Prostate gland (tissue), 2 donors: ENCODE measurements at regions not wholly inside any gene's neighbourhood (a gene's known extent, or its start where the extent isn't known, plus 50 kb on each side); places are given as distances from the start of the nearest gene placed in this dataset.

ENCODE experiments used
- DNase-seq: peaks from one replicate; pipeline ENCODE4 v3.0.0-alpha.2; 2019; ENCODE audit warnings: low spot score
- H3K27ac ChIP-seq, 2 donors: fragments of 200-600 bp; sonication (generic); 2 replicates each; pipeline ENCODE4 v1.5.1; 2017 to 2019
- H3K27me3 ChIP-seq: fragments of 200-600 bp; sonication (generic); replicated peaks from 2 replicates; pipeline ENCODE4 v1.5.1; 2019; ENCODE audit not compliant: insufficient read depth
- H3K36me3 ChIP-seq, 2 donors: fragments of 200-600 bp; sonication (generic); 1 replicate in 1 of 2; 2 replicates in 1 of 2; pipeline versions ENCODE4 v1.5.1 to v1.8.1; 2017 to 2019
- H3K4me1 ChIP-seq: fragments of 200-600 bp; sonication (generic); replicated peaks from 2 replicates; pipeline ENCODE4 v1.5.1; 2019
- H3K4me3 ChIP-seq, 2 donors: fragments of 200-600 bp; sonication (generic); 2 replicates each; pipeline ENCODE4 v1.5.1; 2017 to 2019
- H3K9me3 ChIP-seq: fragments of 200-600 bp; sonication (generic); 2 replicates; pipeline ENCODE4 v1.5.1; 2017
- POLR2A ChIP-seq: fragments of 450-650 bp; IDR thresholded peaks from one replicate; pipeline ENCODE4 v1.6.1; 2016; ENCODE audit warnings: antibody characterized with exemption, mild to moderate bottlenecking
- POLR2AphosphoS5 ChIP-seq: sonication (generic); formaldehyde crosslinking; IDR thresholded peaks from one replicate; pipeline ENCODE4 v1.6.1; 2017; ENCODE audit warnings: antibody characterized with exemption
- WGBS: methylation state at CpG from one replicate; pipeline ENCODE4 v1.1.5; 2018; 5-methylcytosine and 5-hydroxymethylcytosine counted together
- intact Hi-C: fragments of 100-400 bp; cut with DNase I; formaldehyde crosslinking; loops from one replicate; pipeline ENCODE4 v1.14.2; 2022
- TF ChIP-seq, protein P1 (sequence below), 4 experiments: fragments of 200-600 bp in 2 of 4; fragments of 450-650 bp in 2 of 4; sonication (generic) in 2 of 4; IDR thresholded peaks; 1 replicate in 3 of 4; 2 replicates in 1 of 4; pipeline ENCODE4 v1.5.1; 2016 to 2019; ENCODE audit warnings: antibody characterized with exemption in 4 of 4, mild to moderate bottlenecking in 2 of 4, moderate library complexity in 2 of 4

DNA sequence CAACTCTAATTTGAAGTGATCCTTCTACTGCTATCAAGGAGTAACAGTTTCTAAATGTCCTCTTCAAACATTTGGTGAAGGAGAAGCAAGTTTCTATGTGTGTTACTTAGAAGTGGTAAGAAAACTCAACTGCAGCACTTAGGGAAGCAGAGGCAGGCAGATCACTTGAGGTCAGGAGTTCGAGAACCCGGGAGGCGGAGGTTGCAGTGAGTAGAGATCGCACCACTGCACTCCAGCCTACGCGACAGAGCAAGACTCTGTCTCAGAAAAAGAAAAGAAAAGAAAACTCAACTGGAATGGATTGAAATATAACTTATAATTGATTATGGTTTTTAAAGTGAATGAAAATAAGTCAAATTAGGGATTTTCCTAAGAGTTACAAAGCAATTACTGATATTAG, 169.7 kb upstream of the ATP2B1 start:
- TF ChIP-seq POLR2A (no peak), POLR2AphosphoS5 (no peak)
- TF ChIP-seq, protein P1, sequence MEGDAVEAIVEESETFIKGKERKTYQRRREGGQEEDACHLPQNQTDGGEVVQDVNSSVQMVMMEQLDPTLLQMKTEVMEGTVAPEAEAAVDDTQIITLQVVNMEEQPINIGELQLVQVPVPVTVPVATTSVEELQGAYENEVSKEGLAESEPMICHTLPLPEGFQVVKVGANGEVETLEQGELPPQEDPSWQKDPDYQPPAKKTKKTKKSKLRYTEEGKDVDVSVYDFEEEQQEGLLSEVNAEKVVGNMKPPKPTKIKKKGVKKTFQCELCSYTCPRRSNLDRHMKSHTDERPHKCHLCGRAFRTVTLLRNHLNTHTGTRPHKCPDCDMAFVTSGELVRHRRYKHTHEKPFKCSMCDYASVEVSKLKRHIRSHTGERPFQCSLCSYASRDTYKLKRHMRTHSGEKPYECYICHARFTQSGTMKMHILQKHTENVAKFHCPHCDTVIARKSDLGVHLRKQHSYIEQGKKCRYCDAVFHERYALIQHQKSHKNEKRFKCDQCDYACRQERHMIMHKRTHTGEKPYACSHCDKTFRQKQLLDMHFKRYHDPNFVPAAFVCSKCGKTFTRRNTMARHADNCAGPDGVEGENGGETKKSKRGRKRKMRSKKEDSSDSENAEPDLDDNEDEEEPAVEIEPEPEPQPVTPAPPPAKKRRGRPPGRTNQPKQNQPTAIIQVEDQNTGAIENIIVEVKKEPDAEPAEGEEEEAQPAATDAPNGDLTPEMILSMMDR (IDR thresholded peaks at IDR 0.05), result no peak
- Histone ChIP-seq H3K27ac (no peak overlapping the region), H3K9me3 (no peaks in the 10 kb centered on the region), H3K4me3 (no peak overlapping the region), H3K27me3 (no peaks in the 10 kb centered on the region), H3K4me1 (no peaks in the 10 kb centered on the region), H3K36me3 (no peaks in the 10 kb centered on the region)
- no peak for DNase-seq
- whole genome bisulfite sequencing, result 96% methylated on average over 6 of the region's 6 CpGs
- intact Hi-C loops, result no loop called here

DNA sequence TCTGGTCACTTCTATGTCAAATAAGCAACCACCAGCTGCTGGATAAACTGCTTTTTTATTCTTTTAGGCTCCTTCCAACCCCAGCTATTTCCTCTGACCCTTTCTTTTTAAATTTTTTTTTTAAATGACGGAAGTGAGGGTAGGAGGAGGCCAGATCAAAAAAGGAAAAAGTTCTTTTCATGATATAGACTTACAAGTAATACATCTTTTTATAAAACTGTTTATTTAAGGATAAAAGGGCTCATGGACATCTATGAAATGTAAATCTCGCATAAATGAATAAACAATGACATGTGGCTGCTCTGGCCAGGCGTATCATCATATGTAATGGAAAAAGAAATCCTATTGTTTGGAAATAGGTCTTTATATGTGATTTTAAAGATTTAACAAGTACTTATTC, 169.0 kb upstream of the ATP2B1 start:
- Histone ChIP-seq H3K4me1 (no peaks in the 10 kb centered on the region), H3K9me3 (no peaks in the 10 kb centered on the region), H3K4me3 (no peak overlapping the region), H3K27ac (no peak overlapping the region), H3K27me3 (no peaks in the 10 kb centered on the region), H3K36me3 (no peaks in the 10 kb centered on the region)
- TF ChIP-seq, protein P1 (IDR thresholded peaks at IDR 0.05), result no peak
- WGBS, result 84% methylated on average over 3 of the region's 3 CpGs
- DNase-seq, result no peak
- intact Hi-C loops, result no loop called here

DNA sequence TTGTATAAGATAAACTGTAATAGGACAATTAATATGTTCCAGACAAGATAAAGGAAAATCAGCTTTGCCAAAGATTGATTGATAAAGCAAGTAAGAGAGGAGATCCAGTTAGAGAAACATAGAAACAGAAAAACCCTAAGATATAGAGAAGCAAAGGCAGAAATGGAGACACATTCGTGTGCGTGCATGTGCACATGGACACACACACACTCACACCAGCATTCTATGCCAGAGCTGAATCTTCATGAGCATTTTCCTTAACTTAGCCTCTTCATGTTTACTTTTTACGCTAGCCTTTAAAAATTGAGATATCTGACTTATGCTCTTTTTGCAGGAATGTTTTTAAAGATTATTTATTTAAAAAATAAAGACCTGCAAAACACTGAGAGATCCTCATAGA, 168.5 kb upstream of the ATP2B1 start:
- Histone ChIP-seq H3K27me3 (no peaks in the 10 kb centered on the region), H3K27ac (no peak overlapping the region), H3K4me3 (no peak overlapping the region), H3K9me3 (no peaks in the 10 kb centered on the region), H3K4me1 (no peaks in the 10 kb centered on the region), H3K36me3 (no peaks in the 10 kb centered on the region)
- TF ChIP-seq POLR2AphosphoS5 (no peak), POLR2A (no peak)
- TF ChIP-seq, protein P1 (IDR thresholded peaks at IDR 0.05), result no peak
- 96% methylated on average over 3 of the region's 3 CpGs for WGBS
- intact Hi-C loops, result no loop called here
- no peak for DNase-seq

DNA sequence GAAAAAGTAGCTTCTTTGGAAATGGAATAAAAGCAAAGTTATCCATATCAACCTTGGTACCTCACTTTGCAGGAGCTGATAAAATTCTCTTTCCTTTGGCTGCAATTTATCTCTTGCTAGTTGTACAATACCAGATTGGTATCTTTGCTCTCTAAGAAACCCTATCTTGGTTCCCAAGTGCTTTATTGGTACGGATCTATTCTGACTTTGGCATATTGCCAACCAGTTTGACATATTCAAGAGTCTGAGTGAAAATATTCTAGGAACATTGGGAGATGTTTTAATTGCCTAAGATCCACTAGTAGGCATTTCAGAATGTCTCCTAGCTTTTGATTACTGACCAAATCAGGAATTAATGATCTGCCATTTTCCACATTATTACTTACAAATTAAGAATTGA, 167.2 kb upstream of the ATP2B1 start:
- 6% methylated on average over 1 of the region's 1 CpG for WGBS
- TF ChIP-seq POLR2AphosphoS5 (no peak), POLR2A (no peak)
- TF ChIP-seq, protein P1 (IDR thresholded peaks at IDR 0.05), result no peak
- intact Hi-C loops, result no loop called here
- Histone ChIP-seq H3K9me3 (no peaks in the 10 kb centered on the region), H3K27me3 (no peaks in the 10 kb centered on the region), H3K27ac (no peak overlapping the region), H3K36me3 (no peaks in the 10 kb centered on the region), H3K4me3 (no peak overlapping the region), H3K4me1 (no peaks in the 10 kb centered on the region)
- DNase-seq, result no peak

DNA sequence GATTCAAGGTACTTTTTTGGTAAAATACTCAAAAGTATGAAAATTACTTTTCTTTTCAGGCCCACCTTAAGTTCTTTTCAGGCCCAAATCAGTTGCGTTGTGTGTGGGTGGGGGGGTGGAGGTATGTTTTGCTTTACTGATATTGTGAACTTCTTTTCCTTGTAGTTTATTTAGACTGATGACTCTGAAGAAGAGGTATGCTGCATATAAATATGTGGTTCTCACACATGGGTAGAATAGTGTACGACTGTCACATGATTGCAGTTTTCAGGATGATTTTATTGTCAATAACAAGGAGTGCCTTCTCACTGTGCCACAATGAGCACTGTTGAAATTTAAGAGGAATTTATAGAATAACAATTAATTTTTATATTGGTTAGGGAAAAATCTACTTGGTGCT, 166.6 kb upstream of the ATP2B1 start:
- intact Hi-C loops, result no loop called here
- H3K27ac ChIP-seq, result no peak overlapping the region
- no peaks in the 10 kb centered on the region for H3K27me3 ChIP-seq
- 89% methylated on average over 2 of the region's 2 CpGs for WGBS
- TF ChIP-seq POLR2A (no peak), POLR2AphosphoS5 (no peak)
- DNase-seq, result no peak
- no peak overlapping the region for H3K4me3 ChIP-seq
- no peaks in the 10 kb centered on the region for H3K36me3 ChIP-seq
- H3K4me1 ChIP-seq, result no peaks in the 10 kb centered on the region
- no peaks in the 10 kb centered on the region for H3K9me3 ChIP-seq
